ENCODE measurements at regions not wholly inside any gene's neighbourhood (a gene's known extent, or its start where the extent isn't known, plus 50 kb on each side); places are given as distances from the start of the nearest gene placed in this dataset.

- TF ChIP-seq ZNF280D (tag by site-specific recombination; IDR thresholded peaks at IDR 0.05) (no peak), ATF2 (tag by site-specific recombination; IDR thresholded peaks at IDR 0.05; ENCODE audit: low read depth) (no peak), ZNF311 (tag by site-specific recombination; IDR thresholded peaks at IDR 0.05; ENCODE audit: borderline replicate concordance) (no peak), CTCF (tag by site-specific recombination; IDR thresholded peaks at IDR 0.05) (no peak), ZNF692 (tag by site-specific recombination; IDR thresholded peaks at IDR 0.05) (no peak)
Measured at GRCh38 chr12:87107766-87108165, 851.6 kb upstream of the MGAT4C start.
